Suprapubic skin (tissue), 4 donors: ENCODE measurements at regions not wholly inside any gene's neighbourhood (a gene's known extent, or its start where the extent isn't known, plus 50 kb on each side); places are given as distances from the start of the nearest gene placed in this dataset.
"Not testable (repeated sequence)": the region's sequence is repeated elsewhere in the genome, so short reads cannot be mapped to it uniquely, and the experiment has no call there.

Experiments used
- CTCF ChIP-seq, 2 donors: fragments of 200-600 bp in 1 of 2; fragments of 450-650 bp in 1 of 2; sonication (generic) in 1 of 2; IDR thresholded peaks; one replicate each; pipeline ENCODE4 v1.5.1; 2016 to 2019; ENCODE audit warnings: antibody characterized with exemption in 2 of 2, mild to moderate bottlenecking in 1 of 2, moderate library complexity in 1 of 2
- EP300 ChIP-seq: sonication (generic); formaldehyde crosslinking; IDR thresholded peaks from one replicate; pipeline ENCODE4 v1.6.1; 2017; ENCODE audit warnings: antibody characterized with exemption
- POLR2A ChIP-seq, 2 donors: fragments of 450-650 bp; IDR thresholded peaks; one replicate each; pipeline ENCODE4 v1.6.1; 2017; ENCODE audit warnings: antibody characterized with exemption in 2 of 2, mild to moderate bottlenecking in 2 of 2, moderate library complexity in 2 of 2
- POLR2AphosphoS5 ChIP-seq, 3 donors: sonication (generic); formaldehyde crosslinking; IDR thresholded peaks; one replicate each; pipeline ENCODE4 v1.6.1; 2017; ENCODE audit warnings: antibody characterized with exemption in 3 of 3

GRCh38 chr3:22445336-22445735, 694.3 kb upstream of the ZNF385D start:
- not testable (repeated sequence) for TF ChIP-seq CTCF (IDR thresholded peaks at IDR 0.05); POLR2AphosphoS5 (IDR thresholded peaks at IDR 0.05); POLR2A (IDR thresholded peaks at IDR 0.05); EP300
